HG03571 (cell line): ENCODE measurements at regions not wholly inside any gene's neighbourhood (a gene's known extent, or its start where the extent isn't known, plus 50 kb on each side); places are given as distances from the start of the nearest gene placed in this dataset.

ENCODE experiments used
- ATAC-seq: cut with Tn5 transposase; IDR thresholded peaks from one replicate; pipeline ENCODE4 v1.9.1; 2021; ENCODE audit not compliant: unreplicated experiment

- no peak for ATAC-seq
These were observed 678.6 kb downstream of the IQCM start for GRCh38 chr4:149136951-149137620.

DNA sequence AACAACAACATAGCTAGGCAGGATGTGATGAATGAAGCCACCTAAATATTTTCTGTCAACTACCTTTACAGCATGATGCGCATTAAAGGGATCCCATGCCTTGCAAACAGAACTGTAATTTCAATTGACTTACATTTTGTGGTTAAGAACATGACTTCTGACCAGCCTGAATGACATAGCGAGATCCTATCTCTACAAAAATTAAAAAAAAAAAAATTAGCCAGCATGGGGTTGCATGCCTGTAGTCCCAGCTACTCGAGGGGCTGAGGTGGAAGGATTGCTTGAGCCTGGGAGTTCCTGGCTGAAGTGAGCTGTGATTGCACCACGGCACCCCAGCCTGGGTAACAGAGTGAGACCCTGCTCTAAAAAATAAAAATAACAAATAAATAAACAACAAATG lies 680.6 kb downstream of the IQCM start:
- no peak for ATAC-seq

GRCh38 chr4:149121023-149121404 lies 678.8 kb upstream of the NR3C2 start:
- no peak for ATAC-seq

DNA sequence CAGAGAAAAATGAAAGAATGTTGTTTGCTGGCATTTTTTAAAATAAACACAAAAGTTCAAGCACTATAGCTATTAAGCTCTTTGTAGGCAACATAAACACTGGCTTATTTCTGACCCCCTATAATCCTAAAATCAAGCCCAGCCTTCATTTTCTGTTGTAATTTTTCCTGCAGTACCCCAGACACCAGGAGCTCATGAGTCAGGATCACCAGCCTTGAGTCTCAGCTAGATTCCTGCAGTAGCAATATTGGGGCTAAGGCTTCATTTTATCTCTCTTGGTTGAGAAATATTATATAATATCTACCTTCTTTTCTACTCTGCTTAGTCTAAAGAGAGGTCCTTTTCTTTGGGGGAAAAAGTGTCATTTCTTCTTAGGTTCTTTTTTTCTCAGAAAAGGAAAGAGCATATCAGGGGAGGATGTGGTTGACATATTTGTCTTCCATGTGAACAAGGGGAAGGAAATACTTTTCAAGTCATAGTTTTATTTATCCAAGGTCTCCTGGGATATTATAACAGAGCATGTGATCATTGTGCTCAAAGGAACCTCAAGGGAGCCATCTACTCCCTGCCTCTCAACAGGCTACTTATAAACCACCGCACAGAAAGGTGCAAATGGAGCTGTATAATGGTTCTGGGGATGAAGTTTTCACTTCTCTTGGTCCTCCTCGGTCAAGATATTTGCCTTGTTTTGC lies 678.3 kb upstream of the NR3C2 start:
- ATAC-seq: no peak

DNA sequence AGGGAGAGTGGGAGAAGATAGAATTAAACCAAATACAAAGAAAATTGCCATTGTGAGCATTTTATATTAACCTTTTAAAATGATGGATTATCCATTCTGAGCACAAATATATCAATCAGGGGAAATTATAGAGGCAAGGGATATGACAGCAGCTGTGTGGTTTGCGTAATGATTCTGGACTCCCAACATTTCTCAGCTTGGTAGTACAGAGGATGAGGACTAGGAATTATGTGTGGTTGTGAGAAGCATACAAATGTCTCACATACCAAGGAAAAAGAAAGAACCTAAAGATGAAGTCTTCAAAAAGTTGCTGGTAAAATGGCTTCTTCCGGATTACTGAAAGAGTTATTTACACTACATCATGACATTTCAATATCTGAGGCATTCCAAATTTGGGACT lies 674.6 kb upstream of the NR3C2 start:
- ATAC-seq: no peak

- ATAC-seq: no peak
These were observed 671.7 kb upstream of the NR3C2 start for GRCh38 chr4:149113804-149114430.

GRCh38 chr4:149112109-149112508 lies 669.9 kb upstream of the NR3C2 start:
- no peak for ATAC-seq

GRCh38 chr4:149110481-149110880 lies 668.3 kb upstream of the NR3C2 start:
- ATAC-seq: no peak

- ATAC-seq: no peak
These were observed 666.4 kb upstream of the NR3C2 start for GRCh38 chr4:149108626-149109025.

GRCh38 chr4:149102765-149103164 lies 660.6 kb upstream of the NR3C2 start:
- ATAC-seq: no peak

DNA sequence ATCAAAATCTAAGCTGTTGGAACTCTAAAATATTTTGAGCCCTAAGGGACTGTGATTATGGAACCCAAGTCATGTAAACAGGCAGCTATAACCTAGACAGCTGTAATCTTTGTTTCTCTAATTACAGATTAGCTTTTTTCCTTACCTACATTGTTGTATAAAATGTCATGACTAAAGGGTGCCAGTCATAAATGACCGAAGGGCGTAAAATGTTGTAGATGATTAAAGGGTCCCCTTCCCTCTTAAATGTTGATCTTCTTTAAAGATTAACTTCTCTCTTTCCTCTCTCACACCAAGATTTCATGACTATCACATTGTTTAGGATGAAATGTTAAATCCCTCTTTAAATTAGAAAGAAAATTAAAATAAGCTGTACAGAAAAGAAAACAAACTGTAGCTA lies 659.4 kb upstream of the NR3C2 start:
- ATAC-seq: no peak

DNA sequence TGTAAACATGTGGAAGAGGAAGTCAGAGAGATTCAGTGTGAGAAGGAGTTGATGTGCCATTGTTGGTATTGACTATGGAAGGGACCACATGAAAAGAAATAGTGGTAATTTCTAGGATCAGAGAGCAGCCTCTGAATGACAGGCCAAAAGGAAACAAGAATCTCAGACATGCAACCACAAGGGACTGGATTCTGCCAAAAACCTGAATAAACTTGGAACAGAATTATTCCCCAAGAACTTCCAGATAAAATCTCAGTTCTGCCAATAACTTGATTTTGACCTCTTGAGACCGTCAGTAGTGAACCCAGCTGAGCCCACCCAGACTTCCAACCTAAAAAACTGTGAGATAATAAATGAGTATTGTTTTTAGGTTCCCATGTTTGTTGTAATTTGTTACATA lies 653.6 kb upstream of the NR3C2 start:
- ATAC-seq: no peak

DNA sequence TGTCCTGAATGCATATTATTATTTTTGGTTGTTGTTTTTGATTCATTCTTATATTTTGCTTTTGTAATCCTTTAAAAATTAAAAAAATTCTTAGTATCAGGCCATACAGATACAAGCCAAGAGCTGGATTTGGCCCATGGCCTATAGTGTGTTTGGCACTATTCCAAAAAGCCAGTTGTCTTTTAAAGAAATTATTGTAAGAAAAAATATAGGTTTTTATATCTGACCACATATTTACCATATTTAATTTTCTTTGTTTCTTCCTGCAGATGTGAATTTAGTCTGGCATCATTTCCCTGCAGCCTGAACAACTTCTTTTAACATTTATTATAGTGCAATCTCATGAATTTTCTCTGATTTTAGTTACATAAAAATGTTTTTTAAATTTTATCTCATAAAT lies 652.8 kb upstream of the NR3C2 start:
- no peak for ATAC-seq

GRCh38 chr4:149084144-149084543 lies 641.9 kb upstream of the NR3C2 start:
- no peak for ATAC-seq

DNA sequence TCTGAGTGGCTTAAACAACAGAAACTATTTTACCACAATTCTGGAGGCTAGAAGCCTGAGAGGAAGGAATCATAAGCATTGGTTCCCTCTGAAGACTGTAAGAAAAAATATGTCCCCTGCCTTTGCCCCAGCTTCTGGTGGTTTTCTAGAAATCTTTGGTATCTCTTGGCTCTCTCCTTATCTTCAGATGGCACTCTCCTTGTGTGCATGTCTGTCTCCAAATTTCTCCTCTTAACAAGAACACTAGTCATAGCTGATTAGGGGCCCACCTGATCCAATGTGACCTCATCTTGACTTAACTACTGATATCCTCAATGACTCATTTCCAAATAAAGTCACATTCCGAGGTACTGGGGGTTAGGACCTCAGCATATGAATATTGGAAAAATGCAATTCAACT lies 635.0 kb upstream of the NR3C2 start:
- no peak for ATAC-seq

GRCh38 chr4:149076401-149076800 lies 634.2 kb upstream of the NR3C2 start:
- ATAC-seq: no peak

GRCh38 chr4:149072384-149072783 lies 630.2 kb upstream of the NR3C2 start:
- ATAC-seq: no peak

- ATAC-seq: no peak
These were observed 623.5 kb upstream of the NR3C2 start for GRCh38 chr4:149065753-149066152.

GRCh38 chr4:149062997-149063396 lies 620.8 kb upstream of the NR3C2 start:
- no peak for ATAC-seq

GRCh38 chr4:149057594-149057993 lies 615.4 kb upstream of the NR3C2 start:
- ATAC-seq: no peak

DNA sequence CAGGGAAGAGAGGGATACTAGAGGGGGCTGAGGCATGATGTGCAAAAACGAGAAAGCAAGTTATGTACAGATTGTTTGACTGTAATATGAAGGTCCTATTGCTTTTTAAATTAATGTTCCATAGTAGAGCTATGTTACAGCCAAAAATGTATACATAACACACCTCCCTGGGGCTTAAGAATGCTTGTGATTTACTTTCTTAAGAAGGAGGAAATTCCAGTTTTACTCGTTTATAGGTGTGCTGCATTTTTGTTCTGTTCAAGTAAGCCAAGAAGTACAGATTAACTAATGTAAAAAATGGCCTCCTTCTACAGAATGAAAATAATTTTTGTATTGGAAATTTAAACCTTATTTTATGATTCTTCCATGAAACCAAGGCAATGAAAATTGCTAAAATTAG lies 614.4 kb upstream of the NR3C2 start:
- ATAC-seq: no peak

GRCh38 chr4:149055624-149056023 lies 613.4 kb upstream of the NR3C2 start:
- no peak for ATAC-seq
